Neural cell (in vitro differentiated cells): ENCODE measurements at regions not wholly inside any gene's neighbourhood (a gene's known extent, or its start where the extent isn't known, plus 50 kb on each side); places are given as distances from the start of the nearest gene placed in this dataset.
"Not testable (repeated sequence)": the region's sequence is repeated elsewhere in the genome, so short reads cannot be mapped to it uniquely, and the experiment has no call there.

ENCODE experiments used
- H2AFZ ChIP-seq: fragments of 200-600, 300-800 bp; sonication (generic), shearing (Covaris generic); 2 replicates; pipeline ENCODE4 v1.6.0; 2014; ENCODE audit warnings: low read depth, mild to moderate bottlenecking, antibody characterized with exemption, low read length, moderate library complexity
- H3F3A ChIP-seq: fragments of 200-600 bp; shearing (Covaris generic); 2 replicates; pipeline ENCODE4 v1.6.1; 2016; ENCODE audit warnings: mild to moderate bottlenecking, moderate library complexity, mixed read lengths, antibody characterized with exemption, low read length; ENCODE audit not compliant: insufficient read depth, poor library complexity, severe bottlenecking
- H3K27ac ChIP-seq: fragments of 200-600, 300-800 bp; sonication (generic), shearing (Covaris generic); 2 replicates; pipeline ENCODE4 v1.5.1; 2014; ENCODE audit warnings: mild to moderate bottlenecking, low read length, moderate library complexity
- H3K27me3 ChIP-seq: fragments of 300-800, 200-600 bp; sonication (generic), shearing (Covaris generic); 2 replicates; pipeline ENCODE4 v1.6.0; 2014; ENCODE audit warnings: mild to moderate bottlenecking, low read depth, low read length, moderate library complexity; ENCODE audit not compliant: insufficient read depth
- H3K36me3 ChIP-seq: fragments of 300-800, 200-600 bp; sonication (generic), shearing (Covaris generic); 2 replicates; pipeline ENCODE4 v1.5.1; 2014; ENCODE audit warnings: mild to moderate bottlenecking, antibody characterized with exemption, low read length, moderate library complexity; ENCODE audit not compliant: insufficient read depth
- H3K4me2 ChIP-seq: fragments of 300-800, 200-600 bp; sonication (generic), shearing (Covaris generic); 2 replicates; pipeline ENCODE4 v1.6.0; 2014; ENCODE audit warnings: mild to moderate bottlenecking, low read length
- H3K4me3 ChIP-seq: fragments of 300-800, 200-600 bp; sonication (generic), shearing (Covaris generic); 2 replicates; pipeline ENCODE4 v1.5.1; 2014; ENCODE audit warnings: mild to moderate bottlenecking, low read length, moderate library complexity
- H3K79me2 ChIP-seq: fragments of 200-600 bp; shearing (Covaris generic); replicated peaks from 2 replicates; pipeline ENCODE4 v1.6.0; 2014; ENCODE audit warnings: mild to moderate bottlenecking, low read length, moderate library complexity; ENCODE audit not compliant: insufficient read depth
- H3K9ac ChIP-seq: fragments of 300-800, 200-600 bp; sonication (generic), shearing (Covaris generic); 2 replicates; pipeline ENCODE4 v1.6.1; 2016; ENCODE audit warnings: mild to moderate bottlenecking, low read length, mixed read lengths
- H3K9me2 ChIP-seq: fragments of 200-600 bp; shearing (Covaris generic); 2 replicates; pipeline ENCODE4 v1.6.1; 2016; ENCODE audit warnings: mild to moderate bottlenecking, low read length, mixed read lengths; ENCODE audit not compliant: insufficient read depth
- H3K9me3 ChIP-seq: fragments of 200-600, 300-800 bp; sonication (generic), shearing (Covaris generic); 2 replicates; pipeline ENCODE4 v1.6.1; 2016; ENCODE audit warnings: mild to moderate bottlenecking, mixed run types, low read length, moderate library complexity, mixed read lengths
- H4K20me1 ChIP-seq: fragments of 200-600 bp; shearing (Covaris generic); 2 replicates; pipeline ENCODE4 v1.6.1; 2016; ENCODE audit warnings: mild to moderate bottlenecking, mixed run types; ENCODE audit not compliant: insufficient read depth
- CTCF ChIP-seq: fragments of 450-650 bp; IDR thresholded peaks from 2 replicates; pipeline ENCODE4 v1.5.1; 2014; ENCODE audit warnings: antibody characterized with exemption, mild to moderate bottlenecking, moderate library complexity; ENCODE audit not compliant: poor library complexity, severe bottlenecking
- EP300 ChIP-seq: fragments of 450-650 bp; conservative IDR thresholded peaks from 2 replicates; pipeline ENCODE4 v1.6.1; 2014; ENCODE audit warnings: antibody characterized with exemption, mild to moderate bottlenecking, moderate library complexity; ENCODE audit not compliant: poor library complexity, severe bottlenecking
- EZH2 ChIP-seq: fragments of 200-600, 300-800 bp; shearing (Covaris generic), sonication (generic); IDR thresholded peaks from 2 replicates; pipeline ENCODE4 v1.6.1; 2014; ENCODE audit warnings: antibody characterized with exemption, low read length, borderline replicate concordance, mild to moderate bottlenecking; ENCODE audit not compliant: insufficient read depth, poor library complexity, severe bottlenecking
- MXI1 ChIP-seq: fragments of 450-650 bp; conservative IDR thresholded peaks from 2 replicates; pipeline ENCODE4 v1.6.1; 2014; ENCODE audit warnings: antibody characterized with exemption, mild to moderate bottlenecking; ENCODE audit not compliant: poor library complexity, severe bottlenecking
- POLR2AphosphoS5 ChIP-seq: IDR thresholded peaks from 2 replicates; pipeline ENCODE4 v1.6.1; 2012
- RAD21 ChIP-seq: fragments of 450-650 bp; conservative IDR thresholded peaks from 2 replicates; pipeline ENCODE4 v1.6.1; 2014; ENCODE audit warnings: antibody characterized with exemption, mild to moderate bottlenecking, moderate library complexity
- TAF1 ChIP-seq: IDR thresholded peaks from 2 replicates; pipeline ENCODE4 v1.6.1; 2012; ENCODE audit warnings: low read depth
- TF ChIP-seq, protein P1 (sequence below): IDR thresholded peaks from 2 replicates; pipeline ENCODE4 v1.6.1; 2012; ENCODE audit warnings: borderline replicate concordance

- Histone ChIP-seq H3K9ac (no peak overlapping the region), H3K79me2 (no peaks in the 10 kb centered on the region), H3K27ac (no peak overlapping the region), H3K9me2 (no peaks in the 10 kb centered on the region), H3K27me3 (no peaks in the 10 kb centered on the region), H2AFZ (no peak overlapping the region), H3K4me2 (no peak overlapping the region), H3F3A (no peaks in the 10 kb centered on the region), H3K36me3 (no peaks in the 10 kb centered on the region), H3K4me3 (no peak overlapping the region), H4K20me1 (no peaks in the 10 kb centered on the region), H3K9me3 (no peaks in the 10 kb centered on the region)
- TF ChIP-seq EP300, result no peak
- TF ChIP-seq RAD21, result no peak
- TF ChIP-seq, protein P1, sequence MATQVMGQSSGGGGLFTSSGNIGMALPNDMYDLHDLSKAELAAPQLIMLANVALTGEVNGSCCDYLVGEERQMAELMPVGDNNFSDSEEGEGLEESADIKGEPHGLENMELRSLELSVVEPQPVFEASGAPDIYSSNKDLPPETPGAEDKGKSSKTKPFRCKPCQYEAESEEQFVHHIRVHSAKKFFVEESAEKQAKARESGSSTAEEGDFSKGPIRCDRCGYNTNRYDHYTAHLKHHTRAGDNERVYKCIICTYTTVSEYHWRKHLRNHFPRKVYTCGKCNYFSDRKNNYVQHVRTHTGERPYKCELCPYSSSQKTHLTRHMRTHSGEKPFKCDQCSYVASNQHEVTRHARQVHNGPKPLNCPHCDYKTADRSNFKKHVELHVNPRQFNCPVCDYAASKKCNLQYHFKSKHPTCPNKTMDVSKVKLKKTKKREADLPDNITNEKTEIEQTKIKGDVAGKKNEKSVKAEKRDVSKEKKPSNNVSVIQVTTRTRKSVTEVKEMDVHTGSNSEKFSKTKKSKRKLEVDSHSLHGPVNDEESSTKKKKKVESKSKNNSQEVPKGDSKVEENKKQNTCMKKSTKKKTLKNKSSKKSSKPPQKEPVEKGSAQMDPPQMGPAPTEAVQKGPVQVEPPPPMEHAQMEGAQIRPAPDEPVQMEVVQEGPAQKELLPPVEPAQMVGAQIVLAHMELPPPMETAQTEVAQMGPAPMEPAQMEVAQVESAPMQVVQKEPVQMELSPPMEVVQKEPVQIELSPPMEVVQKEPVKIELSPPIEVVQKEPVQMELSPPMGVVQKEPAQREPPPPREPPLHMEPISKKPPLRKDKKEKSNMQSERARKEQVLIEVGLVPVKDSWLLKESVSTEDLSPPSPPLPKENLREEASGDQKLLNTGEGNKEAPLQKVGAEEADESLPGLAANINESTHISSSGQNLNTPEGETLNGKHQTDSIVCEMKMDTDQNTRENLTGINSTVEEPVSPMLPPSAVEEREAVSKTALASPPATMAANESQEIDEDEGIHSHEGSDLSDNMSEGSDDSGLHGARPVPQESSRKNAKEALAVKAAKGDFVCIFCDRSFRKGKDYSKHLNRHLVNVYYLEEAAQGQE, result no peak
Observed at GRCh38 chr22:19599626-19600243, 75.5 kb upstream of the CLDN5 start.

GRCh38 chr22:19603346-19603745, 79.1 kb upstream of the CLDN5 start:
- not testable (repeated sequence) for H3K27ac ChIP-seq, H3K9ac ChIP-seq, H3K79me2 ChIP-seq, H3K27me3 ChIP-seq, H3K36me3 ChIP-seq, H3K9me2 ChIP-seq, H3K4me2 ChIP-seq, H3F3A ChIP-seq, H3K4me3 ChIP-seq, H2AFZ ChIP-seq, H3K9me3 ChIP-seq, H4K20me1 ChIP-seq

DNA sequence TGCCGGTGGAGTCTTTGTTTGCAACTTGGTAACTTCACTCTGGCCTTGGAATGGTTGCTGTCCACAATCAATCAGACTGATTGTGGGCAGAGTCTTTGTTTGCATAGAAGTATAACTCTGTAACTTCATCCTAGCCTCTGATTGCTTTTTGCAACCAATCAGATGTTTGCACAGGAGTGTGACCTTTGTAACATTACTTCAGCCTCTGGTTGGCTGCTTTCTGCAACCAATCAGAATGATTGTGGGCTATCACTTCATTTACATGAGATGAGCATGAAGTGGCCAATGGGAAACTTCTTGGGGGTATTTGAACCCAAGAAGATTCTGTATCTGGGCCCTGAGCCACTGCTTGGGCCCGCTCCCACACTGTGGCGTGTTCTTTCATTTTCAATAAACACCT, 79.6 kb upstream of the CLDN5 start:
- no peak overlapping the region for H3K4me3 ChIP-seq
- TF ChIP-seq, protein P1, result no peak
- no peak for TF ChIP-seq RAD21
- no peak for TF ChIP-seq TAF1
- no peak for TF ChIP-seq MXI1
- no peak for TF ChIP-seq CTCF
- TF ChIP-seq EP300, result no peak
- TF ChIP-seq POLR2AphosphoS5, result no peak
- TF ChIP-seq EZH2, result no peak
- H3K27ac ChIP-seq, result no peak overlapping the region
- no peaks in the 10 kb centered on the region for H4K20me1 ChIP-seq
- no peaks in the 10 kb centered on the region for H3K9me2 ChIP-seq
- no peaks in the 10 kb centered on the region for H3K79me2 ChIP-seq
- no peak overlapping the region for H3K4me2 ChIP-seq
- H3F3A ChIP-seq, result no peaks in the 10 kb centered on the region
- no peaks in the 10 kb centered on the region for H3K27me3 ChIP-seq
- H3K36me3 ChIP-seq, result no peaks in the 10 kb centered on the region
- H3K9me3 ChIP-seq, result no peaks in the 10 kb centered on the region
- no peak overlapping the region for H2AFZ ChIP-seq
- H3K9ac ChIP-seq, result no peak overlapping the region
